Activated naive CD8-positive, alpha-beta T cell treated with anti-CD3 and anti-CD28 coated beads, Interleukin-2, amount 50 U/mL, for 16 hours (primary cell): ENCODE measurements at regions not wholly inside any gene's neighbourhood (a gene's known extent, or its start where the extent isn't known, plus 50 kb on each side); places are given as distances from the start of the nearest gene placed in this dataset.
"Not testable (repeated sequence)": the region's sequence is repeated elsewhere in the genome, so short reads cannot be mapped to it uniquely, and the experiment has no call there.

Experiments
- DNase-seq: peaks from one replicate; pipeline ENCODE4 v3.0.0-alpha.2; 2020; ENCODE audit warnings: low read depth, low spot score

GRCh38 chr1:146369940-146370339 lies 141.1 kb upstream of the NOTCH2NLA start:
- peak; percentile 11 for DNase-seq

GRCh38 chr1:146355373-146355772 lies 126.6 kb upstream of the NOTCH2NLA start:
- not testable (repeated sequence) for DNase-seq

- not testable (repeated sequence) for DNase-seq
Observed at GRCh38 chr1:146326863-146327262, 98.0 kb upstream of the NOTCH2NLA start.

GRCh38 chr1:146324463-146324862 lies 95.6 kb upstream of the NOTCH2NLA start:
- not testable (repeated sequence) for DNase-seq

GRCh38 chr1:146323302-146323701 lies 94.5 kb upstream of the NOTCH2NLA start:
- DNase-seq = not testable (repeated sequence)

GRCh38 chr1:146322893-146323292 lies 94.1 kb upstream of the NOTCH2NLA start:
- not testable (repeated sequence) for DNase-seq

- DNase-seq = not testable (repeated sequence)
Observed at GRCh38 chr1:146318715-146319114, 89.9 kb upstream of the NOTCH2NLA start.

GRCh38 chr1:146317785-146318184 lies 89.0 kb upstream of the NOTCH2NLA start:
- DNase-seq = not testable (repeated sequence)

- DNase-seq = not testable (repeated sequence)
Observed at GRCh38 chr1:146314449-146315246, 85.8 kb upstream of the NOTCH2NLA start.

GRCh38 chr1:146310579-146310978 lies 81.8 kb upstream of the NOTCH2NLA start:
- DNase-seq = not testable (repeated sequence)

GRCh38 chr1:146309427-146309826 lies 80.6 kb upstream of the NOTCH2NLA start:
- not testable (repeated sequence) for DNase-seq

- DNase-seq = not testable (repeated sequence)
Observed at GRCh38 chr1:146308892-146309291, 80.1 kb upstream of the NOTCH2NLA start.

- not testable (repeated sequence) for DNase-seq
Observed at GRCh38 chr1:146308152-146308551, 79.3 kb upstream of the NOTCH2NLA start.

GRCh38 chr1:146307632-146308031 lies 78.8 kb upstream of the NOTCH2NLA start:
- not testable (repeated sequence) for DNase-seq

GRCh38 chr1:146306651-146307050 lies 77.8 kb upstream of the NOTCH2NLA start:
- DNase-seq = not testable (repeated sequence)

- DNase-seq = not testable (repeated sequence)
Observed at GRCh38 chr1:146305442-146305841, 76.6 kb upstream of the NOTCH2NLA start.

GRCh38 chr1:146298575-146298897 lies 69.7 kb upstream of the NOTCH2NLA start:
- not testable (repeated sequence) for DNase-seq

GRCh38 chr1:146297781-146298574 lies 69.2 kb upstream of the NOTCH2NLA start:
- not testable (repeated sequence) for DNase-seq

GRCh38 chr1:146292940-146293936 lies 64.4 kb upstream of the NOTCH2NLA start:
- not testable (repeated sequence) for DNase-seq

- not testable (repeated sequence) for DNase-seq
Observed at GRCh38 chr1:146292424-146292823, 63.6 kb upstream of the NOTCH2NLA start.

- DNase-seq = not testable (repeated sequence)
Observed at GRCh38 chr1:146287881-146288280, 59.1 kb upstream of the NOTCH2NLA start.
